Globus pallidus (tissue), 1 donor: ENCODE measurements at regions not wholly inside any gene's neighbourhood (a gene's known extent, or its start where the extent isn't known, plus 50 kb on each side); places are given as distances from the start of the nearest gene placed in this dataset.
"Not testable (repeated sequence)": the region's sequence is repeated elsewhere in the genome, so short reads cannot be mapped to it uniquely, and the experiment has no call there.

ENCODE experiments used
- DNase-seq: peaks from one replicate; pipeline ENCODE4 v3.0.0-alpha.2; 2015; ENCODE audit warnings: low spot score

DNA sequence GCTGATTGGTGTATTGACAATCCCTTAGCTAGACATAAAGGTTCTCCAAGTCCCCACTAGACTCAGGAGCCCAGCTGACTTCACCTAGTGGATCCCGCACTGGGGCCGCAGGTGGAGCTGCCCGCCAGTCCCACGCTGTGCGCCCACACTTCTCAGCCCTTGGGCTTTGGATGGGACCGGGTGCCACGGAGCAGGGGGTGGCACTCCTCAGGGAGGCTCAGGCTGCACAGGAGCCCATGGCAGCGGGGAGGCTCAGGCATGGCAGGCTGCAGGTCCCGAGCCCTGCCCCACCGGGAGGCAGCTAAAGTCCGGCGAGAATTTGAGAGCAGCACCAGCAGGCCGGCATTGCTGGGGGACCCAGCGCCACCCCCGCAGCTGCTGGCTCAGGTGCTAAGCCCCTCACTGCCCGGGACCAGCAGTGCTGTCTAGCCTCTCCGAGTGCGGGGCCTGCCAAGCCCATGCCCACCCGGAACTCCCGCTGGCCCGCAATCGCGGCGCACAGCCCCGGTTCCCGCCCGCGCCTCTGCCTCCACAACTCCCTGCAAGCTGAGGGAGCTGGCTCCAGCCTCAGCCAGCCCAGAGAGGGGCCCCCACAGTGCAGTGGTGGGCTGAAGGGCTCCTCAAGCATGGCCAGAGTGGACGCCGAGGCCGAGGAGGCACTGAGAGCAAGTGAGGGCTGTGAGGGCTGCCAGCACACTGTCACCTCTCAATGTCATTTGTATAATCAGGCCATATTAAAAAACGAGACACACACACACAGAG lies 437.2 kb downstream of the CSNK1G3 start:
- DNase-seq, result no peak

- DNase-seq, result no peak
Measured at GRCh38 chr5:123947797-123948196, 435.8 kb downstream of the CSNK1G3 start.

- DNase-seq, result no peak
Measured at GRCh38 chr5:123945548-123945947, 433.6 kb downstream of the CSNK1G3 start.

- DNase-seq, result no peak
Measured at GRCh38 chr5:123943151-123943550, 431.2 kb downstream of the CSNK1G3 start.

DNA sequence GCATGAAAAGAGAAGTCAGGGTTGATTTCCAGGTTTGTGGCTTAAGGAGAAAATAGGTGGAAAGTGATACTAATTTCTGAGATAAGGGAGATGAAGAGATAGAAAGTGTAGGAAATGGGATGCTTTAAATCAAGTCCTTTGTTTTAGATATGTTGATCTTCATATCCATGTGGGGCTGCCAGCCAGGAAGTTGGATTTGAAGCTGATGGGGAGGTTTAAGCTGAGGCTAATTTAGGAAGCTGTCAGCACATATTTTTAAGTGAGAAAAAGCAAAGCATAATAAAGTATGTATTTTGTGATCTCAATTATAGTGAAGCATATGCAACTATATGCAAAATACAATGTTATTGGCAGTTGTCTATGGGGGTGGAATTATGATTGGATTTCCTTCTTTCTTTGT lies 428.4 kb downstream of the CSNK1G3 start:
- DNase-seq, result no peak

DNA sequence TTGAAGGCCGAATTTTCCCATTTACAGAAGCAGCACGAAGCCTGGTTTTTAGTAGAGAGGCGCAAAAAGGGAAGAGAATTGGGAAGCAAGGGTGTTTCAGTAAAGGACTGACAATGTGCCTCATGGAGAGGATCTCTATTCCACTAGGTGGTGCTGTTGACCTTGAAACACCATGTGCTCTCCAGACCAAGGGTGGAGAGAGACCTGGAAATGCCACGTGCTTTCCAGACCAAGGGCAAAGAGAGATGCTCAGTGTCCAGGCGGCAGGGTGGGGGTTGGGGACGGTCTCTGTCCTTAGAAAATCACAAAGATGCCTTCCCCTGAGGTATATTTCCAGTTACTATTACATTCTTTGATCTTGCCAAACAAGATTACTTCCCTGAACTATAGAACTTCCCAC lies 425.3 kb downstream of the CSNK1G3 start:
- peak; percentile 34 for DNase-seq

- DNase-seq, result no peak
Measured at GRCh38 chr5:123936548-123936947, 424.6 kb downstream of the CSNK1G3 start.

- not testable (repeated sequence) for DNase-seq
Measured at GRCh38 chr5:123933812-123934211, 421.8 kb downstream of the CSNK1G3 start.

GRCh38 chr5:123929055-123929474 lies 417.1 kb downstream of the CSNK1G3 start:
- no peak for DNase-seq

DNA sequence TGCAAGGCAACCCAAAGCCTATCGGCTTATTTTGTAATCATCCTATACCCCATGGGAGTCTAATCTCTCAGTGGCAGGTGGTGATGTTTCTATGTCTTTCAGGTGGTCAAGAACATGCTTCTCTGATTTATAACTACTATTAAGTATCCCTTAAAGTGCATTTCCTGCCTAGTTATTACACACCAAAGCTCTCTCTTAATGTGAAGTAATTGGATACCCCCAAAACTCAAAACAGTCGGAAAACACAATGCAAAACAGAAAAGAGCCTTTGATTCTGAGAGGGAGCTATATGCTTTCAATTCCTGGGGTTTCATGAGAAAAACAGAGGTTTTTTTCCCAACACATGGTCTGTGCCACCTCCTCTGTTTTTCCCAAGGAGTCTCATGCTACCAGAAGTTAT lies 416.4 kb downstream of the CSNK1G3 start:
- no peak for DNase-seq

- no peak for DNase-seq
Measured at GRCh38 chr5:123921193-123921592, 409.2 kb downstream of the CSNK1G3 start.

GRCh38 chr5:123916345-123917121 lies 404.6 kb downstream of the CSNK1G3 start:
- DNase-seq, result no peak

DNA sequence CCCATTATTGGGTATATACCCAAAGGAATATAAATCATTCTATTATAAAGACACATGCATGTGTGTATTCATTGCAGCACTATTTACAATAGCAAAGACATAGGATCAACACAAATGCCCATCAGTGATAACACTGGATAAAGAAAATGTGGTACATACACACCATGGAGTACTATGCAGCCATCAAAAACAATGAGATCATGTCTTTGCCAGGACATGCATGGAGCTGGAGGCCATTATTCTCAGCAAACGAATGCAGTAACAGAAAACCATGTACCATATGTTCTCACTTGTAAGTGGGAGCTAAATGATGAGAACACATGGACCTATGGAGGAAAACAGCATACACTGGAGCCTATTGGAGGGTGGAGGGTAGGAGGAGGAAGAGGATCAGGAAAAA lies 402.4 kb downstream of the CSNK1G3 start:
- DNase-seq, result no peak

DNA sequence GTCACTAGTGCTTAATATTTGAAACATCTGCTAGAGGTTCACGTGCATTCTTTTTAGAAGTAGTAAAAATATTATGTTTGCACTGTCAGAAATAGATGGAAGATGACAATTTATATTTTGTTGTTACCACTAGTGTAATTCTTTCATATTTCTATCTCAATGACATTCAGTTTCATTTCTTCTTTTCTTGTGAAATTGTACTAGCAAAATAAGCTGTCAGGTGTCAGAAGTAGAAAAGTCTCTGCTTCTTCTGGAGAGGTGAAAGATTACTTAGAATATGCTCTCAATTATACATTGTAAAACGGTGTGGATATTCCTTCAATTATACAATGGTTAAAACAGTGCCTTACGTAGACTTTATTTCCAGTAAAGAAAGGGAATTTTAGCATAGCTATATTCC lies 395.4 kb downstream of the CSNK1G3 start:
- DNase-seq, result no peak

- DNase-seq, result no peak
Measured at GRCh38 chr5:123906698-123907295, 394.8 kb downstream of the CSNK1G3 start.

DNA sequence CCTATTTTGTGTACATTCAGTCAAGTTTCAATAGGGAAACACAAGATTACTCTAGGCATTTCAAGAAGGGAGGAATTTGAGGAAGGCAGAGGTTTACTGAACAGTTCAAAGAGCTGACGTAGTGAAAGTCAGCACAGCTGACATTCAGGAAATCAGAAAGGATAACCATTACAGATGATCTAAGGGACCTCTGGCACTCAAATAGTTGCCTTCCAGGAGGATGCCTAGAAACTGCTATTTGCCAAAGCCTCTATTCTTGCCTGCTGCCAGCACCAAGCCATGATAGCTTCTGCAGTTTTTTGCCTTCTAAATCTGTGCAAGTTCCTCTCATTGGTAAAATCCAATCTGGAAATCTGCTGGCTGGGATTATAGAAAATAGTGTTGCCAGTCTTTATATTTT lies 373.1 kb downstream of the CSNK1G3 start:
- DNase-seq, result no peak

- no peak for DNase-seq
Measured at GRCh38 chr5:123882965-123883345, 371.0 kb downstream of the CSNK1G3 start.

DNA sequence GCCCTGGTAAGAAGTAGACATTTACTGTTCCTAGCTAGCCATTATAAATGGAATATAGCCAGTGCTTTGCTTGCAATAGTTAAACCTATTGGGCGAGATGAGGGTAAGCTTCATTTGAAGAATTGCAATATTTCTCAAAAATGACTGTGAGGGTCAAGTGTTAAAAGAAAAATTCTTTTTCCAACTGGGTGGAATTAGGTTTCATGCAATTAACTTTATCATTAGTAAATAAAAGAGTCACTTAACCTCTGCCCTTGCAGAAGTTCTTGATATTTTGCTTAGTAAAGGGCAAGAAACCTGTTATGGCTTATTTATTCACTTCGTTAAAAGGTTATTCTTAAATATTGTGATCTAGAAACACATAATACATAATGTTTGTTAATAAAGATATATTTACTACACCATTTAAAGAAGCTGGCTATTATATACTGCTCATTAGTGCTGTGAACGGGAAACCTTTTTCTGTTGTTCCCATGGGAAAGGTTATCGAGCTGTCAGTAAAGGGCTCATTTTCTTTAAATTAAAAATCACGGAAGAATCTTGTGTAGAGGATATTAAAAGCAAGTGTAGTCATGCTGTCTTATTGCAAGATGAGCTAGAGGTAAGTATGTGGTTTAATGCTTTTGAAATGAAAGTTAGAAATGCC lies 370.5 kb downstream of the CSNK1G3 start:
- DNase-seq, result no peak

- DNase-seq, result no peak
Measured at GRCh38 chr5:123881759-123882244, 369.8 kb downstream of the CSNK1G3 start.

GRCh38 chr5:123880875-123881274 lies 368.9 kb downstream of the CSNK1G3 start:
- no peak for DNase-seq

DNA sequence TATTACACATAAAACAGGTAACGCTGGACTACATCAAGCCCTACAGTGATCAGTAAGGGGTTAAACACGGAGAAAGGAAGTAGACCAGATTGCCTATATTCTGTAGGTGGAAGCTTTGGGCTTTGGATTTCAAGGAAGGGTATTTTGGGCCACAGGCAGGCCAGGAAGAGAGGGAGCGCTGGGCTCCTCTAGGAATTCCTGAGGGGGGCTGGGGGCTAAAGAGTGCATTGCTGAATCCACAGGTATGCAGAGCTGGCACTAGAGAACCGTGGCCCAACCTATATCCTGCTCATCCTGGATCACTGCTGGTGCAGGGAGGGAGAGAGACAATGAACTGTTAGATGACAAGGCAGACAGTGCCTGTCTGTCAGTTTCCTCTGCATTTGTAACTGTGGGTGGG lies 367.1 kb downstream of the CSNK1G3 start:
- DNase-seq, result no peak

GRCh38 chr5:123876276-123876790 lies 364.4 kb downstream of the CSNK1G3 start:
- no peak for DNase-seq
